Sigmoid colon (tissue), 6 donors: ENCODE measurements at regions not wholly inside any gene's neighbourhood (a gene's known extent, or its start where the extent isn't known, plus 50 kb on each side); places are given as distances from the start of the nearest gene placed in this dataset.

Experiments used
- DNase-seq: peaks from one replicate; pipeline ENCODE4 v3.0.0-alpha.2; 2019
- H3K27ac ChIP-seq, 4 donors: fragments of 200-600 bp; sonication (generic); one replicate each; pipeline ENCODE4 v1.5.1; 2016 to 2019; ENCODE audit warnings: mild to moderate bottlenecking in 1 of 4
- H3K27me3 ChIP-seq, 3 donors: fragments of 200-600 bp; sonication (generic); one replicate each; pipeline ENCODE4 v1.5.1; 2019; ENCODE audit warnings: mild to moderate bottlenecking in 1 of 3
- H3K36me3 ChIP-seq, 4 donors: fragments of 200-600 bp; sonication (generic); one replicate each; pipeline ENCODE4 v1.5.1; 2016 to 2019
- H3K4me1 ChIP-seq, 4 donors: fragments of 200-600 bp; sonication (generic); one replicate each; pipeline ENCODE4 v1.5.1; 2017 to 2019
- H3K4me3 ChIP-seq, 4 donors: fragments of 200-600 bp; sonication (generic); one replicate each; pipeline ENCODE4 v1.5.1; 2017 to 2019; ENCODE audit warnings: mild to moderate bottlenecking in 2 of 4, moderate library complexity in 1 of 4
- H3K9me3 ChIP-seq, 4 donors: fragments of 200-600 bp in 3 of 4; sonication (generic) in 3 of 4; one replicate each; pipeline versions ENCODE4 v1.5.1 to v1.6.1; 2013 to 2019
- EP300 ChIP-seq, 4 donors: sonication (generic); formaldehyde crosslinking; IDR thresholded peaks; one replicate each; pipeline ENCODE4 v1.6.1; 2017; ENCODE audit warnings: antibody characterized with exemption in 4 of 4
- POLR2A ChIP-seq, 2 donors: fragments of 450-650 bp; IDR thresholded peaks; one replicate each; pipeline ENCODE4 v1.6.1; 2016; ENCODE audit warnings: antibody characterized with exemption in 2 of 2, mild to moderate bottlenecking in 2 of 2, moderate library complexity in 2 of 2
- POLR2AphosphoS5 ChIP-seq, 4 donors: sonication (generic); formaldehyde crosslinking; IDR thresholded peaks; one replicate each; pipeline ENCODE4 v1.6.1; 2017; ENCODE audit warnings: antibody characterized with exemption in 4 of 4
- WGBS, 2 donors: extraction: QIAGEN DNeasy Blood & Tissue Kit; methylation state at CpG; one replicate each; pipeline ENCODE4 v1.1.7; 2013; 5-methylcytosine and 5-hydroxymethylcytosine counted together
- intact Hi-C: fragments of 100-400 bp; cut with DNase I; formaldehyde crosslinking; loops from one replicate; pipeline ENCODE4 v1.15.1; 2023
- TF ChIP-seq, protein P1 (sequence below), 4 experiments: fragments of 450-650 bp in 3 of 4; fragments of 200-600 bp in 1 of 4; IDR thresholded peaks; one replicate each; pipeline ENCODE4 v1.5.1; 2016 to 2019; ENCODE audit warnings: antibody characterized with exemption in 4 of 4, mild to moderate bottlenecking in 3 of 4, moderate library complexity in 2 of 4
- donor health status: healthy with polysubstance abuse.
- donor health status: healthy.

GRCh38 chr10:78579995-78580394, 488.8 kb upstream of the ZMIZ1 start:
- WGBS, 2 donors: 83 to 89% methylated on average over 4 of the region's 4 CpGs
- no peaks in the 10 kb centered on the region for H3K27me3 ChIP-seq
- H3K4me1 ChIP-seq: peaks cover 0 to 36% (median 25%) of the 10 kb centered on the region in 4 donors
- peak overlapping the region in 3 of 4 donors; percentile 56 to 73 (median 63) for H3K27ac ChIP-seq
- peak; percentile 89 for DNase-seq
- H3K9me3 ChIP-seq: no peaks in the 10 kb centered on the region
- no peak for TF ChIP-seq POLR2A (IDR thresholded peaks at IDR 0.05)
- TF ChIP-seq POLR2AphosphoS5 (IDR thresholded peaks at IDR 0.05): peak in 3 of 4 donors; percentile 29 to 63 (median 49)
- intact Hi-C loops: no loop called here
- no peaks in the 10 kb centered on the region for H3K36me3 ChIP-seq
- H3K4me3 ChIP-seq: no peak overlapping the region

DNA sequence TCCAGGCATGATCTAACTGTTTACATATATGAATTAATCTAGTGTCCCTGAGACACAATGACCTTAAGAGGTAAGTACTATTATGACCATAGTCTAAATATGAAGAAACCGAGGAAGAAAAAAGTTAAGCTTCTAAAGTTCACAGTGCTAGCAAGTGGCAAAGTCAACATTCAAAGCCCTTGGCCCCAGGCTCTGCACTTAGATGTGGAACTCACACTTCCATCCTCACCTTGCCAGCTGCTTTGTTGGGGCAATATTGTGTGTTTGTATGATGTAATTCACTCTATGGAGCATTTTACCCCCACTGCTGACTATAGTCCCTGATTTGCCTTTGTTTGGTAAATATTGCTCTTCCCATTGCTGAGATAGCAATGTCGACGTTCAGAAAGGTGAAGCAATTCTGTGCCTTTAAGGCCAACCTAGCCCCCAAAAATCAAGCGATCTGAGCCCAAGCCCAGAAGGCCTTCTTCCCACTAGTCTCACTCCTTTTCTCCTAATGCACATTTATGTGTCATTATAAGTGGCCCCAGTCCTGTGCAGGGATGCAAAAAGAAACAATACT, 487.6 kb upstream of the ZMIZ1 start:
- TF ChIP-seq POLR2A (IDR thresholded peaks at IDR 0.05) (no peak), POLR2AphosphoS5 (IDR thresholded peaks at IDR 0.05) (no peak), EP300 (IDR thresholded peaks at IDR 0.05) (no peak)
- TF ChIP-seq, protein P1, sequence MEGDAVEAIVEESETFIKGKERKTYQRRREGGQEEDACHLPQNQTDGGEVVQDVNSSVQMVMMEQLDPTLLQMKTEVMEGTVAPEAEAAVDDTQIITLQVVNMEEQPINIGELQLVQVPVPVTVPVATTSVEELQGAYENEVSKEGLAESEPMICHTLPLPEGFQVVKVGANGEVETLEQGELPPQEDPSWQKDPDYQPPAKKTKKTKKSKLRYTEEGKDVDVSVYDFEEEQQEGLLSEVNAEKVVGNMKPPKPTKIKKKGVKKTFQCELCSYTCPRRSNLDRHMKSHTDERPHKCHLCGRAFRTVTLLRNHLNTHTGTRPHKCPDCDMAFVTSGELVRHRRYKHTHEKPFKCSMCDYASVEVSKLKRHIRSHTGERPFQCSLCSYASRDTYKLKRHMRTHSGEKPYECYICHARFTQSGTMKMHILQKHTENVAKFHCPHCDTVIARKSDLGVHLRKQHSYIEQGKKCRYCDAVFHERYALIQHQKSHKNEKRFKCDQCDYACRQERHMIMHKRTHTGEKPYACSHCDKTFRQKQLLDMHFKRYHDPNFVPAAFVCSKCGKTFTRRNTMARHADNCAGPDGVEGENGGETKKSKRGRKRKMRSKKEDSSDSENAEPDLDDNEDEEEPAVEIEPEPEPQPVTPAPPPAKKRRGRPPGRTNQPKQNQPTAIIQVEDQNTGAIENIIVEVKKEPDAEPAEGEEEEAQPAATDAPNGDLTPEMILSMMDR (IDR thresholded peaks at IDR 0.05): no peak
- Histone ChIP-seq H3K36me3 (no peaks in the 10 kb centered on the region), H3K4me3 (no peak overlapping the region), H3K4me1 (peaks cover 0 to 48% (median 32%) of the 10 kb centered on the region in 4 donors), H3K27ac (peak overlapping the region in 1 of 4 donors; percentile 73), H3K27me3 (no peaks in the 10 kb centered on the region), H3K9me3 (no peaks in the 10 kb centered on the region)
- 78 to 90% methylated on average over 4 of the region's 4 CpGs for WGBS, 2 donors
- no peak for DNase-seq
- intact Hi-C loops: no loop called here

GRCh38 chr10:78582540-78582939, 486.2 kb upstream of the ZMIZ1 start:
- Histone ChIP-seq H3K36me3 (no peaks in the 10 kb centered on the region), H3K4me1 (peaks cover 0 to 59% (median 42%) of the 10 kb centered on the region in 4 donors), H3K27ac (no peak overlapping the region), H3K9me3 (no peaks in the 10 kb centered on the region), H3K27me3 (no peaks in the 10 kb centered on the region), H3K4me3 (no peak overlapping the region)
- intact Hi-C loops: no loop called here
- TF ChIP-seq POLR2A (IDR thresholded peaks at IDR 0.05) (no peak), EP300 (IDR thresholded peaks at IDR 0.05) (no peak), POLR2AphosphoS5 (IDR thresholded peaks at IDR 0.05) (no peak)
- TF ChIP-seq, protein P1 (IDR thresholded peaks at IDR 0.05): no peak
- no peak for DNase-seq

- Histone ChIP-seq H3K9me3 (no peaks in the 10 kb centered on the region), H3K4me3 (no peak overlapping the region), H3K27me3 (no peaks in the 10 kb centered on the region), H3K36me3 (no peaks in the 10 kb centered on the region), H3K4me1 (peaks cover 0 to 68% (median 53%) of the 10 kb centered on the region in 4 donors), H3K27ac (peak overlapping the region in 3 of 4 donors; percentile 64 to 76 (median 73))
- WGBS, 2 donors: 84% methylated on average over 4 of the region's 4 CpGs
- DNase-seq: no peak
- TF ChIP-seq, protein P1 (IDR thresholded peaks at IDR 0.05): no peak
- TF ChIP-seq POLR2A (IDR thresholded peaks at IDR 0.05) (no peak), EP300 (IDR thresholded peaks at IDR 0.05) (no peak), POLR2AphosphoS5 (IDR thresholded peaks at IDR 0.05) (no peak)
- intact Hi-C loops: no loop called here
Measured at GRCh38 chr10:78584266-78584665, 484.5 kb upstream of the ZMIZ1 start.

DNA sequence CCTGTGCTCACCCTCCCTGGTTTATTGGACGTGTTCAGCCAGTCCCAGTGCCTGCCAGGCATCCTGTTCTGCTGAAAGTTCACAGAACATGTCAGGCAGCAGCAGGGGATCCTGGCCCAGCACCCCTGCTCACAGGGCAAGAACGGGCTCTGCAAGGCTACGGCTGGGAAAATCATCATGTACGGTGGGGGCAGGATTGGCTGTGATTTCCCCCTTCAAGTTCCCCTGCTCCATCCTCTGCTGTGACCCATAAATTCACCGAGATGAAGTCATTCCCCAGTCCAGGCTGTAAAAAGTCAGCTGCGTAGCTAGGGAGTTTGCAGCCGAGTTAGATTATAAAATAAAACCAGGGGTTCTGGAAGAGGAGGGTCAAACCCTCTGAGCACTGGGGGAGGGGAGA, 484.1 kb upstream of the ZMIZ1 start:
- DNase-seq: peak; percentile 79
- peak overlapping the region in 3 of 4 donors; percentile 64 to 76 (median 73) for H3K27ac ChIP-seq
- 20 to 58% methylated on average over 7 of the region's 7 CpGs for WGBS, 2 donors
- H3K4me1 ChIP-seq: peaks cover 0 to 63% (median 51%) of the 10 kb centered on the region in 4 donors
- H3K4me3 ChIP-seq: no peak overlapping the region
- H3K27me3 ChIP-seq: no peaks in the 10 kb centered on the region
- TF ChIP-seq POLR2AphosphoS5 (IDR thresholded peaks at IDR 0.05) (peak in 3 of 4 donors; percentile 55 to 65 (median 62)), POLR2A (IDR thresholded peaks at IDR 0.05) (no peak), EP300 (IDR thresholded peaks at IDR 0.05) (no peak)
- TF ChIP-seq, protein P1 (IDR thresholded peaks at IDR 0.05): no peak
- no peaks in the 10 kb centered on the region for H3K9me3 ChIP-seq
- H3K36me3 ChIP-seq: no peaks in the 10 kb centered on the region
- intact Hi-C loops: no loop called here
